ENCODE measurements at regions not wholly inside any gene's neighbourhood (a gene's known extent, or its start where the extent isn't known, plus 50 kb on each side); places are given as distances from the start of the nearest gene placed in this dataset.

DNA sequence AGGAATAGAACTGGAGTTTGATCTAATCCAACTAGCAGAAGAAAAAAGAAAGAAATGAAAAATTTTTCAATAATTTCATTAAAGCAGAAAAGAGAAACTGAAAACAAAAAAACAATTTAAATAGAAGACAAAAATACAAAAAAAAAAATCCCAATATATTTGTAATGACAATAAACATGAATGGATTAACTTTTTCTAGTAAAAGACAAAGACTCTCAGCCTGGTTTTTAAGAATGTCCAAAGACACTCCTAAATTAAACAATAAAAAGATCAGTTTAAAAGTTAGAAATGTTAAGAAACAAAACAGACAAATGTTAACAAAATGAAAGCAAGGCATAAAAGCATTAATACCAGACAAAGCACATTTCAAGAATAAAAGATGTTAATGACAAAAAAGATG lies 50.3 kb upstream of the ME3 start:
- H3K27me3 ChIP-seq (ENCODE audit: control insufficient read depth in 4 of 4, insufficient read depth in 4 of 4, low read length in 3 of 4): no peaks in the 10 kb centered on the region
- H3K4me1 ChIP-seq (ENCODE audit: control insufficient read depth in 4 of 4, insufficient read depth in 4 of 4, low read length in 3 of 4): no peaks in the 10 kb centered on the region
- no peak overlapping the region for H3K4me3 ChIP-seq (ENCODE audit: low read depth in 1 of 3, low read length in 3 of 3)
- no peak overlapping the region for H3K27ac ChIP-seq (ENCODE audit: low read depth in 1 of 2, low read length in 2 of 2)
- no peak for TF ChIP-seq YY1 (IDR thresholded peaks at IDR 0.05)
- no peak for TF ChIP-seq FOXA1 (IDR thresholded peaks at IDR 0.05)
- TF ChIP-seq TAF1 (conservative IDR thresholded peaks at IDR 0.05): no peak
- no peak for TF ChIP-seq HNF4A (conservative IDR thresholded peaks at IDR 0.05)
- no peak for TF ChIP-seq RXRA (IDR thresholded peaks at IDR 0.05)
- no peak for TF ChIP-seq JUND (IDR thresholded peaks at IDR 0.05)
- no peak for TF ChIP-seq NR2F2 (IDR thresholded peaks at IDR 0.05)
- TF ChIP-seq, protein P1, sequence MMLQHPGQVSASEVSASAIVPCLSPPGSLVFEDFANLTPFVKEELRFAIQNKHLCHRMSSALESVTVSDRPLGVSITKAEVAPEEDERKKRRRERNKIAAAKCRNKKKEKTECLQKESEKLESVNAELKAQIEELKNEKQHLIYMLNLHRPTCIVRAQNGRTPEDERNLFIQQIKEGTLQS (IDR thresholded peaks at IDR 0.05): no peak
- no peak for TF ChIP-seq EGR1 (IDR thresholded peaks at IDR 0.05; ENCODE audit: low read depth in 2 of 2)
- TF ChIP-seq REST (IDR thresholded peaks at IDR 0.05): no peak
- TF ChIP-seq GABPA (IDR thresholded peaks at IDR 0.05 in 1 of 2, conservative IDR thresholded peaks at IDR 0.05 in 1 of 2): no peak
- no peak for TF ChIP-seq MAX (IDR thresholded peaks at IDR 0.05)
- TF ChIP-seq RAD21 (IDR thresholded peaks at IDR 0.05): no peak
- TF ChIP-seq, protein P2, sequence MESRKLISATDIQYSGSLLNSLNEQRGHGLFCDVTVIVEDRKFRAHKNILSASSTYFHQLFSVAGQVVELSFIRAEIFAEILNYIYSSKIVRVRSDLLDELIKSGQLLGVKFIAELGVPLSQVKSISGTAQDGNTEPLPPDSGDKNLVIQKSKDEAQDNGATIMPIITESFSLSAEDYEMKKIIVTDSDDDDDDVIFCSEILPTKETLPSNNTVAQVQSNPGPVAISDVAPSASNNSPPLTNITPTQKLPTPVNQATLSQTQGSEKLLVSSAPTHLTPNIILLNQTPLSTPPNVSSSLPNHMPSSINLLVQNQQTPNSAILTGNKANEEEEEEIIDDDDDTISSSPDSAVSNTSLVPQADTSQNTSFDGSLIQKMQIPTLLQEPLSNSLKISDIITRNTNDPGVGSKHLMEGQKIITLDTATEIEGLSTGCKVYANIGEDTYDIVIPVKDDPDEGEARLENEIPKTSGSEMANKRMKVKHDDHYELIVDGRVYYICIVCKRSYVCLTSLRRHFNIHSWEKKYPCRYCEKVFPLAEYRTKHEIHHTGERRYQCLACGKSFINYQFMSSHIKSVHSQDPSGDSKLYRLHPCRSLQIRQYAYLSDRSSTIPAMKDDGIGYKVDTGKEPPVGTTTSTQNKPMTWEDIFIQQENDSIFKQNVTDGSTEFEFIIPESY (IDR thresholded peaks at IDR 0.05): no peak
- no peak for TF ChIP-seq HNF4G (IDR thresholded peaks at IDR 0.05)
- TF ChIP-seq FOXA2 (IDR thresholded peaks at IDR 0.05): no peak
- DNase-seq (ENCODE audit: low spot score): no peak
- H3K9ac ChIP-seq (ENCODE audit: low read depth in 1 of 2, low read length in 2 of 2): no peak overlapping the region
- peaks cover 0 to 5% (median 0%) of the 10 kb centered on the region in 4 donors for H3K9me3 ChIP-seq (ENCODE audit: control insufficient read depth in 4 of 4, low read length in 3 of 4)
- H3K36me3 ChIP-seq (ENCODE audit: control insufficient read depth in 4 of 4, insufficient read depth in 3 of 4, low read depth in 1 of 4, low read length in 3 of 4): no peaks in the 10 kb centered on the region

Data from liver (tissue), 6 donors.